Neural cell (in vitro differentiated cells): ENCODE measurements at regions not wholly inside any gene's neighbourhood (a gene's known extent, or its start where the extent isn't known, plus 50 kb on each side); places are given as distances from the start of the nearest gene placed in this dataset.

Experiments used
- H2AFZ ChIP-seq: fragments of 200-600, 300-800 bp; sonication (generic), shearing (Covaris generic); 2 replicates; pipeline ENCODE4 v1.6.0; 2014; ENCODE audit warnings: low read depth, mild to moderate bottlenecking, antibody characterized with exemption, low read length, moderate library complexity
- H3F3A ChIP-seq: fragments of 200-600 bp; shearing (Covaris generic); 2 replicates; pipeline ENCODE4 v1.6.1; 2016; ENCODE audit warnings: mild to moderate bottlenecking, moderate library complexity, mixed read lengths, antibody characterized with exemption, low read length; ENCODE audit not compliant: insufficient read depth, poor library complexity, severe bottlenecking
- H3K27ac ChIP-seq: fragments of 200-600, 300-800 bp; sonication (generic), shearing (Covaris generic); 2 replicates; pipeline ENCODE4 v1.5.1; 2014; ENCODE audit warnings: mild to moderate bottlenecking, low read length, moderate library complexity
- H3K27me3 ChIP-seq: fragments of 300-800, 200-600 bp; sonication (generic), shearing (Covaris generic); 2 replicates; pipeline ENCODE4 v1.6.0; 2014; ENCODE audit warnings: mild to moderate bottlenecking, low read depth, low read length, moderate library complexity; ENCODE audit not compliant: insufficient read depth
- H3K36me3 ChIP-seq: fragments of 300-800, 200-600 bp; sonication (generic), shearing (Covaris generic); 2 replicates; pipeline ENCODE4 v1.5.1; 2014; ENCODE audit warnings: mild to moderate bottlenecking, antibody characterized with exemption, low read length, moderate library complexity; ENCODE audit not compliant: insufficient read depth
- H3K4me2 ChIP-seq: fragments of 300-800, 200-600 bp; sonication (generic), shearing (Covaris generic); 2 replicates; pipeline ENCODE4 v1.6.0; 2014; ENCODE audit warnings: mild to moderate bottlenecking, low read length
- H3K4me3 ChIP-seq: fragments of 300-800, 200-600 bp; sonication (generic), shearing (Covaris generic); 2 replicates; pipeline ENCODE4 v1.5.1; 2014; ENCODE audit warnings: mild to moderate bottlenecking, low read length, moderate library complexity
- H3K79me2 ChIP-seq: fragments of 200-600 bp; shearing (Covaris generic); replicated peaks from 2 replicates; pipeline ENCODE4 v1.6.0; 2014; ENCODE audit warnings: mild to moderate bottlenecking, low read length, moderate library complexity; ENCODE audit not compliant: insufficient read depth
- H3K9ac ChIP-seq: fragments of 300-800, 200-600 bp; sonication (generic), shearing (Covaris generic); 2 replicates; pipeline ENCODE4 v1.6.1; 2016; ENCODE audit warnings: mild to moderate bottlenecking, low read length, mixed read lengths
- H3K9me2 ChIP-seq: fragments of 200-600 bp; shearing (Covaris generic); 2 replicates; pipeline ENCODE4 v1.6.1; 2016; ENCODE audit warnings: mild to moderate bottlenecking, low read length, mixed read lengths; ENCODE audit not compliant: insufficient read depth
- H3K9me3 ChIP-seq: fragments of 200-600, 300-800 bp; sonication (generic), shearing (Covaris generic); 2 replicates; pipeline ENCODE4 v1.6.1; 2016; ENCODE audit warnings: mild to moderate bottlenecking, mixed run types, low read length, moderate library complexity, mixed read lengths
- H4K20me1 ChIP-seq: fragments of 200-600 bp; shearing (Covaris generic); 2 replicates; pipeline ENCODE4 v1.6.1; 2016; ENCODE audit warnings: mild to moderate bottlenecking, mixed run types; ENCODE audit not compliant: insufficient read depth
- CTCF ChIP-seq: fragments of 450-650 bp; IDR thresholded peaks from 2 replicates; pipeline ENCODE4 v1.5.1; 2014; ENCODE audit warnings: antibody characterized with exemption, mild to moderate bottlenecking, moderate library complexity; ENCODE audit not compliant: poor library complexity, severe bottlenecking
- EP300 ChIP-seq: fragments of 450-650 bp; conservative IDR thresholded peaks from 2 replicates; pipeline ENCODE4 v1.6.1; 2014; ENCODE audit warnings: antibody characterized with exemption, mild to moderate bottlenecking, moderate library complexity; ENCODE audit not compliant: poor library complexity, severe bottlenecking
- EZH2 ChIP-seq: fragments of 200-600, 300-800 bp; shearing (Covaris generic), sonication (generic); IDR thresholded peaks from 2 replicates; pipeline ENCODE4 v1.6.1; 2014; ENCODE audit warnings: antibody characterized with exemption, low read length, borderline replicate concordance, mild to moderate bottlenecking; ENCODE audit not compliant: insufficient read depth, poor library complexity, severe bottlenecking
- MXI1 ChIP-seq: fragments of 450-650 bp; conservative IDR thresholded peaks from 2 replicates; pipeline ENCODE4 v1.6.1; 2014; ENCODE audit warnings: antibody characterized with exemption, mild to moderate bottlenecking; ENCODE audit not compliant: poor library complexity, severe bottlenecking
- POLR2AphosphoS5 ChIP-seq: IDR thresholded peaks from 2 replicates; pipeline ENCODE4 v1.6.1; 2012
- RAD21 ChIP-seq: fragments of 450-650 bp; conservative IDR thresholded peaks from 2 replicates; pipeline ENCODE4 v1.6.1; 2014; ENCODE audit warnings: antibody characterized with exemption, mild to moderate bottlenecking, moderate library complexity
- REST ChIP-seq: IDR thresholded peaks from 2 replicates; pipeline ENCODE4 v1.6.1; 2012; ENCODE audit warnings: borderline replicate concordance
- SMC3 ChIP-seq: fragments of 450-650 bp; conservative IDR thresholded peaks from 2 replicates; pipeline ENCODE4 v1.6.1; 2014; ENCODE audit warnings: antibody characterized with exemption, mild to moderate bottlenecking, moderate library complexity; ENCODE audit not compliant: poor library complexity
- TAF1 ChIP-seq: IDR thresholded peaks from 2 replicates; pipeline ENCODE4 v1.6.1; 2012; ENCODE audit warnings: low read depth

- Histone ChIP-seq H3F3A (no peaks in the 10 kb centered on the region), H3K27ac (no peak overlapping the region), H3K79me2 (no peaks in the 10 kb centered on the region), H3K4me3 (no peak overlapping the region), H2AFZ (no peak overlapping the region), H3K4me2 (no peak overlapping the region), H3K36me3 (no peaks in the 10 kb centered on the region), H3K9me3 (no peaks in the 10 kb centered on the region), H3K27me3 (no peaks in the 10 kb centered on the region), H3K9me2 (no peaks in the 10 kb centered on the region), H4K20me1 (no peaks in the 10 kb centered on the region), H3K9ac (no peak overlapping the region)
- TF ChIP-seq SMC3 (no peak), EZH2 (no peak), MXI1 (no peak), RAD21 (no peak), POLR2AphosphoS5 (no peak), CTCF (no peak), EP300 (no peak), TAF1 (no peak), REST (no peak)
Observed at GRCh38 chr14:22311636-22312035, 277.4 kb downstream of the DAD1 start.

- H2AFZ ChIP-seq, result no peak overlapping the region
- no peaks in the 10 kb centered on the region for H3K36me3 ChIP-seq
- no peak overlapping the region for H3K4me2 ChIP-seq
- H3K9ac ChIP-seq, result no peak overlapping the region
- H3K27ac ChIP-seq, result no peak overlapping the region
- TF ChIP-seq EP300 (no peak), SMC3 (no peak), RAD21 (no peak), EZH2 (no peak), CTCF (no peak), MXI1 (no peak), REST (no peak), POLR2AphosphoS5 (no peak)
- H3K4me3 ChIP-seq, result no peak overlapping the region
- H3K27me3 ChIP-seq, result no peaks in the 10 kb centered on the region
- no peaks in the 10 kb centered on the region for H3K9me2 ChIP-seq
- no peaks in the 10 kb centered on the region for H3K9me3 ChIP-seq
- no peaks in the 10 kb centered on the region for H3K79me2 ChIP-seq
- H4K20me1 ChIP-seq, result no peaks in the 10 kb centered on the region
- H3F3A ChIP-seq, result no peaks in the 10 kb centered on the region
Observed at GRCh38 chr14:22305607-22306006, 283.4 kb downstream of the DAD1 start.
